Stimulated activated naive CD4-positive, alpha-beta T cell (primary cell): ENCODE measurements at regions not wholly inside any gene's neighbourhood (a gene's known extent, or its start where the extent isn't known, plus 50 kb on each side); places are given as distances from the start of the nearest gene placed in this dataset.
"Not testable (repeated sequence)": the region's sequence is repeated elsewhere in the genome, so short reads cannot be mapped to it uniquely, and the experiment has no call there.

Experiments used
- DNase-seq, 6 experiments: peaks; one replicate each; lab custom pipeline; 2025; lab: John Stamatoyannopoulos, UW

DNA sequence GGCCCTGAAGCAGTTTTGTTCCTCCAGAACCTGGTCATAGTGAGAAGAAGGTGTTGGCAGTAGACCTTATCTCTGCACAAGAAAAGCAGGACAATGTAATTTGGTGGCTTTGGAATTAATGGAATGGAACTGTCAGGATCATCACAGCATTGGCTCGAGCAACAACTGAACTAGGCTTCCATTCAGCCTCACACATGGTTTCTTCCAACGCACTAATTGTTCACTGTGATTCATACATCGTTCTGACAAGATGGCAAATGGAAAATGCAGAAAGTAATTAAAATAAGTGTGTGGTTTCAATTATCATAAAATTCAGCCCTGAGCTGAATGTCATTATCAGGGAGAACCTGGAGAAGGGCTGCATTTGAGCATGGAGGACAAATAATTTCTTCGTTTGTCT lies 80.6 kb downstream of the MFSD1 start:
- DNase-seq = no peak

DNA sequence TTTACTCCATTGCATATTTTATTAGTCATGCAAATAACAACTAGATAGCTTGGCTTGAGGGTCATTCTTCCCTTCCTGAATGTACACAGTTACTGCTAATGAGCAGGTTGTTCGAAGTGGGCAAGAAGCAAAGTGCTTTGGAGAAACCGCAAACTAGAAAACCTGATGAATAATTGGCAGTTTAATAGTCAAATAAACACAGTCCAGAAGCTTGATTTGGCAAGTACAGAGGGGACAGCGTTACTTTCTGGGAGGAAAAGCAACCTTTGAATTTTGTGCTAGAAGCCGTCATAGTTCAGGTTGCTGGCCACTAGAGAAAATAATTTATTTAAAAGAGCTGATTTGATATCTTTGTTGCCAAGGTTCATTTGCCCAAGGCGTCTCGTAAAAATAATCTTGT lies 94.9 kb downstream of the MFSD1 start:
- DNase-seq = no peak

DNA sequence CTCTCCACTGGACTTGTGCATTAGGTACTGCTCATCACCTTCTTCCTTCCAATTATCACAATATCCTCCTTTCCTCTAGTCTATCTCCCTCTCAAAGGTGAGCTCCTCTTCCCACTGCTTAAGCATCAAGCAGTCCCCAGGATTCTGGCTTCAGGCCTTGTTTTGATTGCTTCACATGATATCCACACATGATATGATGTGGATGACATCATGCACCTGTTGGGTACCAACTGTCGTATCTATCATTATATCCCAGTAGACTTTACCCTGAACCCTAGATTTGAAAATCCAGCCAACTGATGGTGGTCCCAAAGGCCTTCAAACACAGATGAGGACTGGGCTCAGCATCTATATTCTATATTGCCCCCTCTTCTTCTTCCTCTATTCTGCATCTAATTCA lies 104.9 kb downstream of the MFSD1 start:
- DNase-seq = no peak

DNA sequence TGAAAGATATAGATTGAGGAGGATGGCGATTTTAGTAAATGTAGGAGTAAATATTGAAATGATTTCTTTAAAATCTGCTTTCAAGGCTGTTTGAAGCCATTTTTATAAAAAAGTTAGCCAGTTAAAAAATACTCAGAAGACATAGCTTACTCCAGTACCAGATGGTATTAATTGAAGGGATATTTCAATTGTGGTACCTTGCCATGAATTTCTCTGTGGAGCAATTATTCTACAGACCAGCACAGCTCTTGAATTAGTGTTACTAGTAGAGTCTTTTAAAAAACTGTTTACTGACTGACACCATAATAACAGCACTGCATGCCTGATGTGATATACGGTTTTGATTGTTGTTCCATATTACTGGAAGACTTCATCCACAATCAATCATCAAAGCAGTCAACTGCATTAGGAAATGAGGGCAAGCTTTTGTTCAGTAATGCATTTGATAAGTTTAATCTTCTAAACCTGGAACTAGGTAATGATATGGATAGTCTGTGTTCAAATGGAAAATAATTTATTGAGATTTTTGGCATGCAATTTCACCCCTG lies 106.4 kb downstream of the MFSD1 start:
- DNase-seq = no peak

DNA sequence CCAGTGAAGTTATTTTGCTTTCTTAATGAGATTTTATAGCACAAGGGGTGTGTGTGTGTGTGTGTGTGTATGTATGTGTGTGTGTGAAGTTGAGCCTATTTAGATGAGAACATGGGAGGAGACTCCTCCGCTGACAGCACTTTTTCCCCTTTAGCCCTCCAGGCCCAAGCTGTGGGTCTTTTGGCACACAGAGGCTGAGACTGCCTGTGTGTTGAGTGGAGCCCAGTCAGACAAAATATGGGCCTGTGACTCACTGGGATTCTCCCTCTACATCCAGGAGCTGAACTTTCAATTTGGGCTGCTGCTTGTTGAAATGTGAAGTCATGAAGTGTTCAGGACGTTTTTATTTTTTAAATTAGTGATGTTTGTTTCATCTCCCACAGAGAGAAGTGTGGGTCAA lies 108.0 kb downstream of the MFSD1 start:
- no peak for DNase-seq

DNA sequence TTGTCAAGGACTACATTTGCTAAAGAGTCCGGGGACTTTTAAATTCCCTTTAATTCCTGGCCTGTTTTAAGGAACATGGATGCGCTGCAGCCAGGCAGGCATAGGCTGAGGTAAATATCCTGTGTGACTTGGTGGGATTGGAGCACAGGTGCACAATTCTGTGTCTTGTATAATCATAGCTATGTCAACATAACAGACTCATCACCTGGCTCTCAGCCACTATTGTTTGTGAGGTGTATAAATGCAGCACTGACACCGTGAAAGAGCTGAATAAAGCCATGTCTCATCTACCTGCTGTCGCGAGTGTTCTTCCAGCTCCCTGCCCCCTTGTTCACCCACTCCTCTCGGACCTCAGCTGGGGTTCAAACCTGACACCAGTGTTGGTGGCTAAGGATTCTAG lies 109.7 kb downstream of the MFSD1 start:
- no peak for DNase-seq

DNA sequence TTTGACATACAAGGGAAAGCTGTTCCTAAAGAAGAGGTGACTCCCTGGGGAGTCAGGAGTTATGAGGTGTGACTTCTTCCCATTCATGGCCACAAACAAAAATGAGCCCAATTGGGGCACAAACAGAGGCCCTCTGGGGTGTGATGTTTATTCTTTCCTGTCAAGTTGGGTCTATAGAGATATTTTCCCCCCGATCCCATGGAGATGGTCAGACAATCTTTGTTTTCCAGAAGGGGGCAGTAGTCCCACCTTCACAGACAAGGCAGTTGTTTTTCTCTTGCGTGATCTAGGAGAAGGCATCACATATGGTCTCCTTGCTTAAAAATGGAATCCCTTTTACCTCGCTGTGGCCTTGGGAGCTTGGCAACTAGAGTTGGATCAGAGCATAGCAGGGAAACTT lies 110.3 kb downstream of the MFSD1 start:
- DNase-seq = no peak

DNA sequence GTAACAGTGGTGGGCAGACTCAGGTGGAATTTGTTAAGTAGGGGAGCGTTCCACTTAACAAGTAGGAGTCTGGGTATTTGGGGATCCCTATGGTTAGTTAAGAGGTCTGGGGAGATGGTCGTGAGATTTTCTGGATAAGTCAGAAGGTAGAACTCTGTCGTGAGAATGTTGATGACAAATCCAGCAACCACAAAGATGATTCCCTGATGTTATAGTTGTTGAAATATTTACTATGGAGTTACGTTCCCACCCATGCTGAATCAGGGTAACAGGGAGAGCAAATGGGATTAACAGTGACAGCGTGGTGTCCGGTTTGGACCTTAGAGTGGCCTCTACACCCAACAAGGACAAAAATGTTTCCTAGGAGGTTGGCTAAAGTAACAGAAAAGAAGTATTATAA lies 110.8 kb downstream of the MFSD1 start:
- no peak for DNase-seq

DNA sequence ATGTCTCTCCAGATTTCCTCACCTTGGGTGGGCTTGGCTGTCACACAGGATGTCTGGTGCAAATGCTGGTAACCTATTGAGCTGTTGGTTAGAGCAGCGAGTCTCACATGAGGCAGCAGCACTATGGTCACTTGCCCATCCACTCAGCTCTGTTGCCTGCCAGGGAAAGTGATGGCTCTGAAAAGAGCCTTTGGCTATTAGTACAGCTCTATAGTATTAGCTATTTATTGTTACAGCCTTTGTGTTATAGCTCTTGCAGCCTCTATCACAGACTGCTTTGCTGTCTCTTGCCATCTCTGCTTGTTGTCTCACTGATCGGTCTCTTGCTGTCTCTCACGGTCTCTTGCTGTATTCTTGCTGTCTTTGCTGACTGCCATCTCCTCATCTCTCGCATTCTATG lies 114.3 kb downstream of the MFSD1 start:
- no peak for DNase-seq

DNA sequence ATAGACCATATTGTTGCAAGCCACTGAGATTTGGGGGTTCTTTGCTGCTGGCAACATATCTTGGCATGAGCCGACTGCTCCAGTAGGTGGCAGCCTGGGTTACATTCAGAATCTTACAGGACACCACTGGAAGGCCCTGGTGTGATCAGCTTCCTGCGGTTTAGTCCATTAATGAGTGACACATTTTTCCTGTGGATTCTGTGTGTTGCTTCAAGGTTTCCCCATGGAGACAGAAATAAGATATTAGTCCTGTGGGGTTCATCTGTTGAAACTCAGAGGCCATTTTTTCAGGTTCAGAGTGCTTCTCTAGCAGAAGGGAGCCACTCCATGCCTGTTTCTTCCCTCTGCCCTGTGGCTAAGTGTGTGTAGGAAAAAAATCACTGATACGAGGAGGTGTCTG lies 116.2 kb downstream of the MFSD1 start:
- no peak for DNase-seq

DNA sequence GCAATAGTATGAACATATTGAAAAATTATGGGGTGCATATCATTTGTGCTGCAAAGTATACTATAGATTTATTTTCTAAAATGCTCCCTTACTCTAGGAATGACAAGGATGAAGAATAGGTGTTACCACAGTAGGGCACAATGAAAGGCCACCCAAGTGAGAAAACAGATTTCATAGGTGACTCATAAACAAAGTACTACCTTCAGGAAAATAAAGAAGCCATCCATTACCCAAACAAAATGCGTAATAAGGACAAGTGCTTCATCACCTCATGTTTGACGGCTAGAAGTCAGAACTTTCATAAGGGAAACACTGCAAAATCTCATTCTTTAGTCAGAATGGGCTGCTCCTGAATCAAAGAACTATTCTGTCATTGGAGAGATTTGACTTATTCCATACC lies 116.6 kb downstream of the MFSD1 start:
- no peak for DNase-seq

DNA sequence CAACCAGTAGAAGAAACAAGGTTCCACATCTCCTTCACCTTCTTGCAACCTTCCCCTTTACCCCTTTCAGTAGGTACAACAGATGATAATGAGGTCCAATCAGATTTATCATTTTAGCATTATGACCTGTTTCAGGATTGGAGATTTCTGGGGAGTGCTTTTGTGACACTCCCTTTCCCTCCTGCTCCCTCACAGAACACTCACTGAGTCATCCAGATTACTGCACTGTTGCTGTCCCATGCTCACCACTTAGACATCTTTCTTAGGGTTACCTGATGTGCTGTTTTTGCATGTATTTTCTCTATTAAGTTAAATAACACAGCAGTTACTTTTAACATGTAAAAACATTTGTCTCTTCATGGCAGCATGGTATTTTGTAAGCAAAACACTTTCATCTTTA lies 118.5 kb downstream of the MFSD1 start:
- DNase-seq = no peak

DNA sequence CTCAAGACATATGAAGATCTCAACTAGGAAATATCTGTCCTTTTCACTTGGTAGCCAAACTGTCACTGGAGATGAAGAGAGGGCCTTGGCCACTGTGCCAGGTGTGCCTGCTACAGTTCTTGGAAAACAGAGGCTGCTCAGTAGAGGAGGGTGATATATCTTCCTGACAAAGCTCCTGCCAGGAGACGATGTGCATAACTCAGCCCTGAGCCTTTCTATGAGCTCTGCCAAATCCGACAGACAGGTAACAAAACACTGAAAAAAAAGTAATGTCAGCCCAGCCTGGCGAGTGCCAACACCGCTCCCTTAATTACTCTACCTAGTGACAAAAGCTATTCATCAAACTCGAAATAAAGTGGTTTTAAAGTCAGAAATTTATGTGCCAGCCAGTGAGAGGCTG lies 123.2 kb downstream of the MFSD1 start:
- DNase-seq = no peak

DNA sequence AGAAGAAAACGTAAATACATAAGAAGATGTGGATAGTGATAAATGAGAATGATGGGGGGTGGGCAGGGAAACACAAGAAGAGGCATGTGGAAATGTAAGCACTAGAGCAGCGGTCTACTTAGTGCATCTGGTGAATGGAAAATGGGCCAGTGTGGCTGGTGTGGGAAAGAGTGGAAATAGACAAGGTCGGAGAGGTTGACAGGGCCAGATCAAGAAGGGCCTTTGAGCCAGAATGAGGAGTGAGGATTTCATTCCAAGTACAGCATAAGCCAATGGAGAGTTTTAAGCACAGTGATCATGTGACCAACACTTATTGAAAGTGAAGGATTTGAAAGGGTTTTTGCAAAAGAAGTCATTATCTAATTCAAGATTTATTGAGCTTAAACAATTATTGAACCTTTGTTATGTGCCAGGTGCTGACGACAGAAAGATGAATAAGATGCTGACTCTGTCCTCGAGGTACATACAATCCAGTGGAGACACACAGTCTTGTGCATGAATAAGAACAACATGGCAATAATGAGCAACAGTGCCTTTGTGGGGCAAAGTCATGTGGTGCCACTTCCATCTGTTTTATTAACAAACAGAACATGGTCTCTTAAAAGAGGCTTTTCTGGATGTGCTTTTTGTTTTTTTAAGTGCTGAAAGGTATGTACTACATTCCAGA lies 124.1 kb downstream of the MFSD1 start:
- DNase-seq = no peak

DNA sequence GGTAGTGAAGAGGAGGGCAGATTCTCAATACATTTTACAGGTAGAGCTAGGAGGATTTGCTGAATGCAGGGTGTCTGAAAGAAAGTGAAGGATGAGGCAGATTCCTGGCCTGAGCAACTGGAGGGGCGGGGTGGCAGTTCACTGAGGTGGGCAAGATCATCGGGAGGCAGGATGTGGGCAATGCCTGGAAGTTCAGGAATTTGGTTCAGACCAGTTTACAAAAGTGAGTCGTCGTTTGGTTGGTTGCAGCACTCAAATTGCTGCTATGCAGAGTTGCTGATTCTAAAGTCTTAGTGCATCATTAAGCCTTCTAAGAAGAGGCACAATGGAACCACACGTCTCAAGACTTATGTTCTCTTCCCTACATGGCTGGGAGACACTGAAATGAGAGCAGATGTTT lies 134.0 kb downstream of the MFSD1 start:
- no peak for DNase-seq

DNA sequence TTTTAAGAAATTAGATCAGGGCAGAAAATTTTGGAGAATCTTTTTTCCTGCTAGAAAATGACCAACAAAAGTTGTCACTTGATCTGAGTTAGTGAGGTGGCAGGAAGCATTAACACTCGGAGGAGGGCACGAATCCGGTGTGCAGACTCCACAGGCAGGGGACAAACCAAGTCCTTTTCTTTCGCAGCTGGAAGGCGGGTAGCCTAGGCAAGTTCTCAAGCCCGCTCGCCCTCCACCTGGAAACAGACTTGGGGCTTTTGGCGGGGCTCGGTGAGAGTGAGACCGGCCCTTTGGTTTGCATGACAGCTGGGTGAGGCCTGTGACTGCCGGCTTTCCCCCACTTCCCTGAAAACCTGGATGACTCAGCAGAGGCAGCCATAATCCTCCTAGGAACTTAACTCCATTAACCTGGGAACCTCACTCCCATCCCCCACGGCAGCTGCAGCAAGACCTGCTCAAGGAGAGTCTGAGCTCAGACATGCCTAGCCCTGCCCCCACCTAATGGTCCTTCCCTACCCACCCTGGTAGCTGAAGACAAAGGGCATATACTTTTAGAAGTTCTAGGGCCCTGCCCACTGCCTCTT lies 134.8 kb downstream of the MFSD1 start:
- no peak for DNase-seq

DNA sequence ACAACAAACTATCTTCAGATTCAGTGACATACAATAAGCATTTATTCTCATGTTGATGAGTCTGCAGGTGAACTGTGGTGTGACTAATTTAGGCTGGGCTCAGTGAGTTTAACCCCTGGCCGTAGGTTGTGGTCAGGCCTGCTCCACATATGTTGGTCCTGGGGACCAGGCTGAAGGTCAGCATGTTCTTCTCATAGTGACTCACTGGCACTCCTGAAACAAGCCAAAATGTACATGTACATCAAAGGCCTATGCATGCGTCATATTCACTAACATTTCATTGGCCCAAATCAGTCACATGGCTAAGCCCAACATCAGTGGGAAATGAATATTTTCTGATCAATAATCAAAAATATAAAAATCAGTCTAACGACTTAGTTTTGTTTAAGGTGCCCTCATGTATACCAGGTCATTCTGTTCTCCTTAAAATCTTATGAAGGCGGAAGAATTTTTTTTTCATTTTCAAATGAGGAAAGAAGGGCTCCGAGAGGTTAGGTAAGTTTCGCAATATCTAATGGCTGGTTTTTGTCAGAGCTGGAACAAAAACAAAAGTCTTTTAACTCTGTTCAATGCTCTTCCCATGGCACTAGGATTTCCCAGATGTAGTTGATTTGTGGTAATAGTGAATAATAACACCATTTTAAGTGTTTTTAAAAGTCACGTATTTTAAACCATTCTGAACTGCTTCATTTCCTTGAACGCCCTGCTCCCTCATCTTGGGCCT lies 148.5 kb downstream of the MFSD1 start:
- no peak for DNase-seq

DNA sequence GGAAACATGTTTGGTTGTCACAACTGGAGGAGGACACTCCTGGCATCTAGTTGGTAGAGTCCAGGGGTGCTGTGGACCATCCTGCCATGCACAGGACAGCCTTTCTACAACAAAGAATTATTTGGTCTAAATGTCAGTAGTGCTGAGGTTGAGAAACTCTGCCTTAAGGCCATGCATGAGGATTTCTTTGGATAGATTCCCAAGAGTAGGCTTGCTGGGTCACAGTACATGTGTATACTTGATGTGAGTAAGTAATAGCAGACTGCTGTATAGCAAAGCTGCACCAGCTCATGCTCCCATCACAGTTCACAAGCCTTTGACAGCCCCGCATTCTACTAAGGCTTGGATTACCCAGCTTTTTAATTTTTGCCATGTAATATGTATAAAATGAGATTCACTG lies 151.3 kb downstream of the MFSD1 start:
- no peak for DNase-seq

DNA sequence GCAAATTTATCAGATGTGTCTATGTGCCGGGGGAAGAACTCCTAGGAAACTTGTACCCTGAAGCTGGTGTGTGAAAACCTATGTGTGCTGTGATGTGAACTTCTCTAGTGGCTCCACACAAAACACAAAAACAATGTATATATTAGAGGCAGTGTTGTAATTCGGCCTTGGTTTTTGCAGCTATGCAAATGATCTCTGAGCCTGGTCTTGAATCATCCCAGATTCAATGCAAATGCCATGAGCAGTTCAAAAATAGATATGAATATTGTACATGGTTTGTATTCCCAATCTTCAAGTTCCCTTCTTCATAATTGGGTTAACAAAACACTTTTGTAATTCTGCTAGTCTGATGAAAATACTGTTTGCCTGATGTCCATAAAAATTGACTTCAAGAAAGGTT lies 152.6 kb downstream of the MFSD1 start:
- no peak for DNase-seq

DNA sequence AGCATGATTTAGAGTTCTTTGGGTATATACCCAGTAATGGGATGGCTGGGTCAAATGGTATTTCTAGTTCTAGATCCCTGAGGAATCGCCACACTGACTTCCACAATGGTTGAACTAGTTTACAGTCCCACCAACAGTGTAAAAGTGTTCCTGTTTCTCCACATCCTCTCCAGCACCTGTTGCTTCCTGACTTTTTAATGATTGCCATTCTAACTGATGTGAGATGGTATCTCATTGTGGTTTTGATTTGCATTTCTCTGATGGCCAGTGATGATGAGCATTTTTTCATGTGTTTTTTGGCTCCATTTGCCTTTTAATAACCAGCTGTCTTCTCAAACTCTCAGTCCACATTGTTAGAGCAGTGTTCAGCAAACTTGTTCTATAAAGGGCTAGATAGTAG lies 155.9 kb downstream of the MFSD1 start:
- not testable (repeated sequence) for DNase-seq

DNA sequence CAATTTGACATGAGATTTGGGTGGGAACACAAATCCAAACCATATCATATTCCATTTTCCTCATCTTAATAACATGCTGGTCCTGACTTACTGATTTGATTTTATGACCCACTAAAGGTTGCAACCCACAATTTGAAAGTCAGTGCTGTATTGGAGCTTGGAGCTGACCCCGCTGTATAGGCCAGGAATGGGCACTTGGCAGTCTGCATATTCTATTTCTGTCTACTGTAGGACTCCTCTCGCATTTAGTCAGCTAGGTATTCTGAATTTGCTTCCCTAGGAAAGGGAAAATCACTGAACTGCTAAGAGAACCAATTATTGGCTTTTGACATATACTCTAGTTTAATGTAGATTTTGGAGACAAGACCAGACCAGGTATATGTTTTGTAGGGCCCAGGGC lies 157.0 kb downstream of the MFSD1 start:
- no peak for DNase-seq

DNA sequence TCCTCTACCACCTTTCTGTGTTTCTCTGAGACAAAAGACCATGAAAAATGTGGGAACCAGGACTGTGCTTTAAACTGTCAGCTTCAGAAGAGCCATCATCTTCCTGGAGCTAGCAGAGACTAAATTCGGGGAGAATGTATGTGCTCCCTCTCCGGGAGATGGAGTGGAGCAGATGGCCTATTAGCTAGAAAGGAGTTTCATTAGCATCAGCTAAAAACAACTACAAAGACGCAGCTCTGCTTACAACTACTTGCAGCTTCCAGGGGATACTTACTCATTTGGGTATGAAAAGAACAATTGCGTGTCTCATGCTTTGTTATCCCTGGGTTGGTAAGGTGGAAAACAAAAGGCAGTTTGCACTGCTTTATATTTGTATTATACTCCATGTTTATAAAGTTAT lies 159.6 kb downstream of the MFSD1 start:
- DNase-seq = no peak

DNA sequence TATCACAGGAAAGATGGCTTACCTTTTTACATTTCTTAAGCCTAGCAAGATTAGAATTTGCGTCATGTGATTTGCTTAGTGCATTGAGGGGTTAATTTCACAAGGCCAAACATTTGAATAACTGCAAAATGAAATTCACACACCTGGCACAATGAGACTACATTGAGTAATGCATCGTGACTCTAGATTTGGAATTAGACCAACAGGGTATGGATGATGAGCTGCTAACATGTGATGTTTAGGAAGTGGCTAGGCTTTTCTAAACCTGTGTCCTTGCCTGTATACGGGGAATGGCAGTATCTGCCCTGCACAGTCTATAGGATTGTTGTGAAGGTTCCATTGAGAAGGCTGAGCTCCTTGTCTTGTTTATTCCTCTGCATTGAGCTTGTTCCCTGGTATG lies 160.1 kb downstream of the MFSD1 start:
- DNase-seq = no peak
